ENCODE measurements at regions not wholly inside any gene's neighbourhood (a gene's known extent, or its start where the extent isn't known, plus 50 kb on each side); places are given as distances from the start of the nearest gene placed in this dataset.

GRCh38 chr12:108454539-108455139 lies 60.4 kb upstream of the FICD start:
- no peak overlapping the region for H2AFZ ChIP-seq (ENCODE audit: low read length)
- H4K20me1 ChIP-seq (ENCODE audit: insufficient read depth, low read length) = no peaks in the 10 kb centered on the region
- POLR2A ChIA-PET = no interaction called here
- H3K27ac ChIP-seq (ENCODE audit: extremely low read length, insufficient read depth, low read length) = no peak overlapping the region
- H3K4me3 ChIP-seq (replicated peaks in 1 of 3; ENCODE audit: insufficient read depth in 1 of 3, low read depth in 2 of 3, low read length in 3 of 3) = no peak overlapping the region
- H3K4me1 ChIP-seq (ENCODE audit: insufficient read depth, low read length) = no peaks in the 10 kb centered on the region
- no peak overlapping the region for H3K9ac ChIP-seq (ENCODE audit: insufficient read depth, low read depth, low read length)
- H3K4me2 ChIP-seq (ENCODE audit: low read depth, low read length) = no peak overlapping the region
- in situ Hi-C loops (cut with HindIII; ENCODE audit: extremely low pct_ligation_motif_present, low pct_unique_long_range_greater_than_20kb) (loop anchor here (5.0 kb wide), 1 partner anchor 157 kb away; no protein-coding TSS in a partner anchor), intact Hi-C loops (cut with micrococcal nuclease; ENCODE audit: unreplicated experiment) (no loop called here)
- no TSS peak for BruUV-seq (replicated peaks)
- no peaks in the 10 kb centered on the region for H3K9me3 ChIP-seq (ENCODE audit: low read length)
- DNase-seq (ENCODE audit: low spot score) (no peak), ATAC-seq (no peak), FAIRE-seq (no peak)
- TF ChIP-seq FOXA1 (IDR thresholded peaks at IDR 0.05) (no peak), FOXA1 (CRISPR knock-in tag; IDR thresholded peaks at IDR 0.05) (no peak), ZNF496 (CRISPR knock-in tag; IDR thresholded peaks at IDR 0.05; ENCODE audit: insufficient replicate concordance) (no peak), MTA3 (CRISPR knock-in tag; IDR thresholded peaks at IDR 0.05) (no peak), GATA4 (IDR thresholded peaks at IDR 0.05; ENCODE audit: borderline replicate concordance, low read depth) (no peak)
- H3K27me3 ChIP-seq (ENCODE audit: control insufficient read depth in 1 of 2, insufficient read depth in 2 of 2, low read length in 2 of 2) = no peaks in the 10 kb centered on the region
- H3K79me2 ChIP-seq (ENCODE audit: insufficient read depth, low read length) = no peaks in the 10 kb centered on the region
- WGBS (ENCODE audit: low lambda C conversion rate) = 0% methylated on average over 5 of the region's 5 CpGs
- no peaks in the 10 kb centered on the region for H3K36me3 ChIP-seq (replicated peaks in 1 of 2; ENCODE audit: control insufficient read depth in 1 of 2, insufficient read depth in 2 of 2, low read length in 2 of 2)
- CTCF ChIA-PET (ENCODE audit: low intra/inter-chr PET ratio, low total read pairs) = no interaction called here

- no peaks in the 10 kb centered on the region for H4K20me1 ChIP-seq (ENCODE audit: insufficient read depth, low read length)
- no peak overlapping the region for H3K27ac ChIP-seq (ENCODE audit: extremely low read length, insufficient read depth, low read length)
- ATAC-seq = no peak
- ChIA-PET POLR2A (no interaction called here), CTCF (ENCODE audit: low intra/inter-chr PET ratio, low total read pairs) (no interaction called here)
- no peaks in the 10 kb centered on the region for H3K36me3 ChIP-seq (replicated peaks in 1 of 2; ENCODE audit: control insufficient read depth in 1 of 2, insufficient read depth in 2 of 2, low read length in 2 of 2)
- no peaks in the 10 kb centered on the region for H3K4me1 ChIP-seq (ENCODE audit: insufficient read depth, low read length)
- BruUV-seq (replicated peaks) = no TSS peak
- WGBS (ENCODE audit: low lambda C conversion rate) = 9% methylated on average over 2 of the region's 2 CpGs
- peaks cover 0 to 5% of the 10 kb centered on the region in 2 experiments; a peak in 2 of 5 replicates for H3K27me3 ChIP-seq (ENCODE audit: control insufficient read depth in 1 of 2, insufficient read depth in 2 of 2, low read length in 2 of 2)
- no peak for TF ChIP-seq ETV5 (CRISPR knock-in tag; IDR thresholded peaks at IDR 0.05; ENCODE audit: borderline replicate concordance)
- no peak for TF ChIP-seq ZNF770 (CRISPR knock-in tag; IDR thresholded peaks at IDR 0.05)
- TF ChIP-seq ZHX1 (CRISPR knock-in tag; IDR thresholded peaks at IDR 0.05; ENCODE audit: low read depth) = no peak
- no peak for TF ChIP-seq GPN1 (CRISPR knock-in tag; IDR thresholded peaks at IDR 0.05; ENCODE audit: borderline replicate concordance)
- no peak for TF ChIP-seq CSRNP1 (CRISPR knock-in tag; IDR thresholded peaks at IDR 0.05)
- no peak for TF ChIP-seq RNF2 (conservative IDR thresholded peaks at IDR 0.05; ENCODE audit: low read depth)
- H3K9ac ChIP-seq (ENCODE audit: insufficient read depth, low read depth, low read length) = no peak overlapping the region
- no peak overlapping the region for H2AFZ ChIP-seq (ENCODE audit: low read length)
- DNase-seq (ENCODE audit: low spot score) = no peak
- H3K4me3 ChIP-seq (replicated peaks in 1 of 3; ENCODE audit: insufficient read depth in 1 of 3, low read depth in 2 of 3, low read length in 3 of 3) = no peak overlapping the region
- no peaks in the 10 kb centered on the region for H3K9me3 ChIP-seq (ENCODE audit: low read length)
- intact Hi-C loops (cut with micrococcal nuclease; ENCODE audit: unreplicated experiment) (no loop called here), in situ Hi-C loops (cut with HindIII; ENCODE audit: extremely low pct_ligation_motif_present, low pct_unique_long_range_greater_than_20kb) (no loop called here)
- H3K4me2 ChIP-seq (ENCODE audit: low read depth, low read length) = no peak overlapping the region
- FAIRE-seq = no peak
- H3K79me2 ChIP-seq (ENCODE audit: insufficient read depth, low read length) = no peaks in the 10 kb centered on the region
Measured at GRCh38 chr12:108449478-108449877, 65.6 kb upstream of the FICD start.
